ENCODE measurements at regions not wholly inside any gene's neighbourhood (a gene's known extent, or its start where the extent isn't known, plus 50 kb on each side); places are given as distances from the start of the nearest gene placed in this dataset.

DNA sequence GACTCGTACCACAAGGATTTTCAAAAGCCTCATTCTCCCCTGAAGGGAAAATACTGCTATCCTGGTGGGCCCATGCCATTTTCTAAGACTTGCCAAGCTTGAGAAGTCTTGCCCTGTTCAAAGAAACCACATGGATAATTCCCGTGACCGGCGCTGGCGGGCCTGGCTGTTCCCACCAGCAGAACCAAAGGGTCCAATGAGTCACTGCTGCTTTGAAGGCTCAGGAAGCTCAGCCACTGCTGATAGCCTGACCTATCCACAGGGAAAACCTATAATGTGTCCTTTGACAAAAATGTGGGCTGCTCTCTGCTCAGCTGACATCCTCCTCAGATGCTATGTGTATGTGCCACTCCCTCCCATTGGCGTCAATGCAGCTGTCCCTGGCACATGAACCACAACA lies 137.9 kb upstream of the RAB12 start:
- Histone ChIP-seq H3K27me3 (ENCODE audit: control insufficient read depth, insufficient read depth, low read length) (peaks cover 37% of the 10 kb centered on the region), H3K4me1 (ENCODE audit: control insufficient read depth, insufficient read depth, low read length) (no peaks in the 10 kb centered on the region; the same call in 1 of the 2 replicates), H3K27ac (ENCODE audit: insufficient read depth, low read length) (no peak overlapping the region), H3K23ac (ENCODE audit: low read depth, low read length) (no peak overlapping the region), H3K14ac (replicated peaks; ENCODE audit: low read depth, low read length) (no peak overlapping the region), H3K4me2 (ENCODE audit: low read depth, low read length) (no peak overlapping the region), H3K18ac (ENCODE audit: low read depth, low read length) (no peak overlapping the region), H2BK15ac (ENCODE audit: low read depth, low read length) (no peak overlapping the region), H3K56ac (ENCODE audit: extremely low read depth, insufficient read depth, low read length) (no peak overlapping the region), H2BK5ac (ENCODE audit: low read depth, low read length, poor library complexity, severe bottlenecking) (no peak overlapping the region), H2AFZ (replicated peaks; ENCODE audit: low read length, poor library complexity) (no peak overlapping the region), H2AK5ac (ENCODE audit: low read depth, low read length) (no peak overlapping the region), H3K9me1 (ENCODE audit: insufficient read depth, low read length) (no peaks in the 10 kb centered on the region; the same call in 1 of the 2 replicates), H4K5ac (ENCODE audit: low read depth, low read length) (no peak overlapping the region), H4K91ac (ENCODE audit: insufficient read depth, low read depth, low read length) (no peak overlapping the region), H3K4me3 (ENCODE audit: insufficient read depth, low read depth, low read length) (no peak overlapping the region), H2BK20ac (ENCODE audit: low read depth, low read length) (no peak overlapping the region), H3K9me3 (ENCODE audit: control insufficient read depth, insufficient read depth, low read length) (no peaks in the 10 kb centered on the region), H3K4ac (ENCODE audit: low read depth, low read length) (no peak overlapping the region), H3K36me3 (ENCODE audit: control insufficient read depth, insufficient read depth, low read length) (no peaks in the 10 kb centered on the region), H4K8ac (ENCODE audit: low read depth in 2 of 2, low read length in 2 of 2) (no peak overlapping the region), H2BK120ac (ENCODE audit: low read depth, low read length) (no peak overlapping the region), H2AK9ac (replicated peaks; ENCODE audit: low read depth, low read length, poor library complexity) (no peak overlapping the region), H4K20me1 (ENCODE audit: insufficient read depth, low read length) (no peaks in the 10 kb centered on the region), H3K79me1 (ENCODE audit: low read depth in 1 of 2, low read length in 2 of 2) (no peaks in the 10 kb centered on the region), H3K9ac (ENCODE audit: low read depth, low read length) (no peak overlapping the region)
- DNase-seq: no peak
- in situ Hi-C loops (cut with MboI; ENCODE audit: low sequenced_read_pairs) (no loop called here), intact Hi-C loops (cut with micrococcal nuclease) (no loop called here), dilution Hi-C loops (cut with HindIII; ENCODE audit: low sequenced_read_pairs, unreplicated experiment) (no loop called here)
- no TSS peak for BruUV-seq (replicated peaks)
- TF ChIP-seq FOS (IDR thresholded peaks at IDR 0.05; ENCODE audit: low read depth, low read length) (no peak), CEBPB (IDR thresholded peaks at IDR 0.05; ENCODE audit: low read depth, low read length) (no peak), CHD1 (IDR thresholded peaks at IDR 0.05; ENCODE audit: low read depth, low read length) (no peak), MXI1 (IDR thresholded peaks at IDR 0.05; ENCODE audit: borderline replicate concordance, low read depth, low read length) (no peak), NFE2L2 (IDR thresholded peaks at IDR 0.05; ENCODE audit: low read depth, low read length) (no peak), RFX5 (IDR thresholded peaks at IDR 0.05; ENCODE audit: low read depth, low read length) (no peak), BHLHE40 (IDR thresholded peaks at IDR 0.05; ENCODE audit: low read depth, low read length) (no peak), SMC3 (IDR thresholded peaks at IDR 0.05; ENCODE audit: low read depth, low read length) (no peak), MAZ (IDR thresholded peaks at IDR 0.05; ENCODE audit: borderline replicate concordance, low read depth, low read length) (no peak), RAD21 (IDR thresholded peaks at IDR 0.05; ENCODE audit: low read length) (no peak), RCOR1 (IDR thresholded peaks at IDR 0.05; ENCODE audit: insufficient replicate concordance, low read length) (no peak), POLR2A (IDR thresholded peaks at IDR 0.05; ENCODE audit: low read depth, low read length) (no peak), MAFK (IDR thresholded peaks at IDR 0.05; ENCODE audit: low read depth, low read length) (no peak)
- TF ChIP-seq, protein P1, sequence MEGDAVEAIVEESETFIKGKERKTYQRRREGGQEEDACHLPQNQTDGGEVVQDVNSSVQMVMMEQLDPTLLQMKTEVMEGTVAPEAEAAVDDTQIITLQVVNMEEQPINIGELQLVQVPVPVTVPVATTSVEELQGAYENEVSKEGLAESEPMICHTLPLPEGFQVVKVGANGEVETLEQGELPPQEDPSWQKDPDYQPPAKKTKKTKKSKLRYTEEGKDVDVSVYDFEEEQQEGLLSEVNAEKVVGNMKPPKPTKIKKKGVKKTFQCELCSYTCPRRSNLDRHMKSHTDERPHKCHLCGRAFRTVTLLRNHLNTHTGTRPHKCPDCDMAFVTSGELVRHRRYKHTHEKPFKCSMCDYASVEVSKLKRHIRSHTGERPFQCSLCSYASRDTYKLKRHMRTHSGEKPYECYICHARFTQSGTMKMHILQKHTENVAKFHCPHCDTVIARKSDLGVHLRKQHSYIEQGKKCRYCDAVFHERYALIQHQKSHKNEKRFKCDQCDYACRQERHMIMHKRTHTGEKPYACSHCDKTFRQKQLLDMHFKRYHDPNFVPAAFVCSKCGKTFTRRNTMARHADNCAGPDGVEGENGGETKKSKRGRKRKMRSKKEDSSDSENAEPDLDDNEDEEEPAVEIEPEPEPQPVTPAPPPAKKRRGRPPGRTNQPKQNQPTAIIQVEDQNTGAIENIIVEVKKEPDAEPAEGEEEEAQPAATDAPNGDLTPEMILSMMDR (conservative IDR thresholded peaks at IDR 0.05; ENCODE audit: low read depth, low read length): no peak
- TF ChIP-seq, protein P2, sequence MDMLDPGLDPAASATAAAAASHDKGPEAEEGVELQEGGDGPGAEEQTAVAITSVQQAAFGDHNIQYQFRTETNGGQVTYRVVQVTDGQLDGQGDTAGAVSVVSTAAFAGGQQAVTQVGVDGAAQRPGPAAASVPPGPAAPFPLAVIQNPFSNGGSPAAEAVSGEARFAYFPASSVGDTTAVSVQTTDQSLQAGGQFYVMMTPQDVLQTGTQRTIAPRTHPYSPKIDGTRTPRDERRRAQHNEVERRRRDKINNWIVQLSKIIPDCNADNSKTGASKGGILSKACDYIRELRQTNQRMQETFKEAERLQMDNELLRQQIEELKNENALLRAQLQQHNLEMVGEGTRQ (IDR thresholded peaks at IDR 0.05; ENCODE audit: low read depth, low read length): no peak
- TF ChIP-seq, protein P3, sequence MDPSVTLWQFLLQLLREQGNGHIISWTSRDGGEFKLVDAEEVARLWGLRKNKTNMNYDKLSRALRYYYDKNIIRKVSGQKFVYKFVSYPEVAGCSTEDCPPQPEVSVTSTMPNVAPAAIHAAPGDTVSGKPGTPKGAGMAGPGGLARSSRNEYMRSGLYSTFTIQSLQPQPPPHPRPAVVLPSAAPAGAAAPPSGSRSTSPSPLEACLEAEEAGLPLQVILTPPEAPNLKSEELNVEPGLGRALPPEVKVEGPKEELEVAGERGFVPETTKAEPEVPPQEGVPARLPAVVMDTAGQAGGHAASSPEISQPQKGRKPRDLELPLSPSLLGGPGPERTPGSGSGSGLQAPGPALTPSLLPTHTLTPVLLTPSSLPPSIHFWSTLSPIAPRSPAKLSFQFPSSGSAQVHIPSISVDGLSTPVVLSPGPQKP (IDR thresholded peaks at IDR 0.05; ENCODE audit: borderline replicate concordance, low read depth, low read length): no peak
- POLR2A ChIA-PET (ENCODE audit: unreplicated experiment): no interaction called here
- 80% methylated on average over 3 of the region's 6 CpGs; no CpG with 5 or more reads in 1 of the 2 experiments for WGBS, 2 experiments (ENCODE audit: extremely low coverage in 2 of 2, insufficient read length in 1 of 2)
- CTCF ChIA-PET: no interaction called here
- no peak for ATAC-seq (ENCODE audit: low read depth)
